ENCODE measurements at regions not wholly inside any gene's neighbourhood (a gene's known extent, or its start where the extent isn't known, plus 50 kb on each side); places are given as distances from the start of the nearest gene placed in this dataset.

- TF ChIP-seq, protein P1, sequence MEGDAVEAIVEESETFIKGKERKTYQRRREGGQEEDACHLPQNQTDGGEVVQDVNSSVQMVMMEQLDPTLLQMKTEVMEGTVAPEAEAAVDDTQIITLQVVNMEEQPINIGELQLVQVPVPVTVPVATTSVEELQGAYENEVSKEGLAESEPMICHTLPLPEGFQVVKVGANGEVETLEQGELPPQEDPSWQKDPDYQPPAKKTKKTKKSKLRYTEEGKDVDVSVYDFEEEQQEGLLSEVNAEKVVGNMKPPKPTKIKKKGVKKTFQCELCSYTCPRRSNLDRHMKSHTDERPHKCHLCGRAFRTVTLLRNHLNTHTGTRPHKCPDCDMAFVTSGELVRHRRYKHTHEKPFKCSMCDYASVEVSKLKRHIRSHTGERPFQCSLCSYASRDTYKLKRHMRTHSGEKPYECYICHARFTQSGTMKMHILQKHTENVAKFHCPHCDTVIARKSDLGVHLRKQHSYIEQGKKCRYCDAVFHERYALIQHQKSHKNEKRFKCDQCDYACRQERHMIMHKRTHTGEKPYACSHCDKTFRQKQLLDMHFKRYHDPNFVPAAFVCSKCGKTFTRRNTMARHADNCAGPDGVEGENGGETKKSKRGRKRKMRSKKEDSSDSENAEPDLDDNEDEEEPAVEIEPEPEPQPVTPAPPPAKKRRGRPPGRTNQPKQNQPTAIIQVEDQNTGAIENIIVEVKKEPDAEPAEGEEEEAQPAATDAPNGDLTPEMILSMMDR (IDR thresholded peaks at IDR 0.05; ENCODE audit: low read length), result no peak
- no peak for TF ChIP-seq EZH2 (IDR thresholded peaks at IDR 0.05; ENCODE audit: borderline replicate concordance, low read length)
These were observed 1260.6 kb upstream of the CELF4 start for GRCh38 chr18:38826247-38826646.
